Dendritic cell treated with granulocyte-macrophage colony-stimulating factor and Interleukin-4, amounts not matched to agents 40 ng/mL and 50 ng/mL, for 4 days (primary cell): ENCODE measurements at regions not wholly inside any gene's neighbourhood (a gene's known extent, or its start where the extent isn't known, plus 50 kb on each side); places are given as distances from the start of the nearest gene placed in this dataset.

Experiments used
- H3K27ac Mint-ChIP-seq: one replicate; pipeline ENCODE4 v1.8.0; 2022; ENCODE audit warnings: mild to moderate bottlenecking, mixed read lengths
- H3K27me3 Mint-ChIP-seq: one replicate; pipeline ENCODE4 v1.8.0; 2022; ENCODE audit warnings: mild to moderate bottlenecking, mixed read lengths
- H3K36me3 Mint-ChIP-seq: one replicate; pipeline ENCODE4 v1.8.0; 2022; ENCODE audit warnings: low read depth, mixed read lengths
- H3K4me1 Mint-ChIP-seq: one replicate; pipeline ENCODE4 v1.8.0; 2022; ENCODE audit warnings: low read depth, mixed read lengths
- H3K4me3 Mint-ChIP-seq: one replicate; pipeline ENCODE4 v1.8.0; 2022; ENCODE audit warnings: mild to moderate bottlenecking, moderate library complexity, mixed read lengths
- H3K9me3 Mint-ChIP-seq: one replicate; pipeline ENCODE4 v1.8.0; 2022; ENCODE audit warnings: mixed read lengths
- intact Hi-C: fragments of 100-400 bp; cut with micrococcal nuclease; formaldehyde crosslinking; loops from one replicate; pipeline ENCODE4 v1.15.0; 2022

DNA sequence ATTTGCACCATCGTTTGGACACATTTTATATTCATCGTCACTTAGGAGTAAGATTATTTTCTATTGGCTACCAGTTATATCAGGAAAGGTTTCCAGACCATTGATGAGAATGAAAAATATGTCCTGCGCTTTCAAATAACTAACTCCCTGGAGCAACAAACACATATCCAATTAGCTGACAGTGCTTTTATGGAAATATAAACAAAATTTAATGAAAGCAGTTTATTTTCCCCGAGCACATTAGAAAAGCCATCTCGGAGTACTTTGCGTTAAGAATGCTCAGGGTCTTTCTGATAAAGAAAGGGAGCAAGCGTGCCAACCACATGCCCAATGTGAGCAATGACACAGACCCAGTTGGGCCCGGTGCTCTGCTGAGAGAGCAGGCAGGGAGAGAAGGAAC is 85.1 kb upstream of the ZPBP start:
- Mint-ChIP-seq H3K27ac (no peak overlapping the region), H3K9me3 (no peaks in the 10 kb centered on the region), H3K4me3 (no peak overlapping the region), H3K4me1 (peaks cover 41% of the 10 kb centered on the region), H3K27me3 (peaks cover 2% of the 10 kb centered on the region), H3K36me3 (no peaks in the 10 kb centered on the region)
- intact Hi-C loops: no loop called here

DNA sequence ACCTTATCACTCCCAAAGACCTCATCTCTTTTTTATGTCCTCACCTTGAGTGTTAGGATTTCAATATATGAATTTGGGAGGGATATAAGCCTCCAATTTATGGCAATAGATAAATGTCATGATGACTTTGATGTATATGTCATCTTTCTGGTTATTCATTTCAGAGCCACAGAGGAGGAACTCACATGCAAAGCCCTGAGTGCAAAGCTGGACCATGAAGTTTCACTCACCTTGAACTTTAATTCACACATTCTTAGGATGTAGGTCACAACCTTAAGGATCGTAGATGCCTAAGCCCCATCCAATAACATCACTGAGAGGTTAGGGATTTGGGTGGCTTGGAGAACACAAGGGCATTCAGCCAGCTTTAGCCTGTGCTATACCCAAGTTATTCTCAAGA is 81.9 kb upstream of the ZPBP start:
- Mint-ChIP-seq H3K4me3 (no peak overlapping the region), H3K27ac (no peak overlapping the region), H3K9me3 (no peaks in the 10 kb centered on the region), H3K4me1 (peaks cover 12% of the 10 kb centered on the region), H3K36me3 (no peaks in the 10 kb centered on the region), H3K27me3 (peaks cover 8% of the 10 kb centered on the region)
- intact Hi-C loops: no loop called here

DNA sequence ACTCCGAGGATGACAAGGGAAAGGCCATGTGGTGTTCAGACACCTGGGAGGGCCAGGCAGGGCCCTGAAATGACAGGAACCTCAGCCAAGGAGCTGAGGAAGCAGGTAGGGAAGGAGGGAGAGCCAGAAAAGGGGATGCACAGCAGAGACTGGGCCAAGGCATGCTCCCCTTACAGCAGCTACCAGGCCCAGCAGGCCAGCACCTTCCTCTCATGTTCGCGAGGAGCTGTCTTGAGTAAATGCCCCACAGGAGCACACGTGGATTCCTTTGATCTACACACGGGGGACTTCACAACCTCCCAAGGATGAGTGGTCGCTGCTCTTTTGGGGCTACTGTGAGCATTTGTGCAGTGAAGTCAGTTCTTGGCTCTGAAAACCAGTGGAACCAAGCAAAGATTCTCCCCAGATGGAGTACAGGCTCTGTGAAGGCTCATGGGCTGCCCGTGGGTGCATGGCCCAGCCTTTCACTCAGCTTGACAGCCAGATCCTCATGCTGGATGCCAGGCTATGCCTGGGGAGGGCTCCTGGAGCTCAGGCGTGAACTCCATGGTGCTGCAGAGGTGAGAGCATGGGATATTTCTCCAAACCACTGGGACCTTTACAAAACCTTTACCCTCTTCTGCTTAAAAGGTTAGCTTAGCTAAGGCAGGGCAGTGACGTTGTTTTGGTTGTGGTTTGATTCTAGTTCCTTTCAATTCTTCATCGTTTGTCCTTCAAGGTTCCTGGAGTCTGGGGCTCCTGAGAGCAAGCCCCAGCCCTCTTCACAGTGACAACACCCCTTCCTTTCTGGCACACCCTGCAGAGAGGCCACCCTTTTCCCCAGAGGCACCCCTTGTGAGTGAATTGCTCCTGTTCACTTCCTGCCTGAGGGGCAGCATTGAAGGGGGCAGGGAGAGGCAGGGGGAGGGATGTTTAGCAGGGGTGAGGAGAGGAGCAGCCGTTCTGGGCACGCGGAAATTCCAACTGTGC is 74.2 kb upstream of the ZPBP start:
- H3K27me3 Mint-ChIP-seq: peaks cover 3% of the 10 kb centered on the region
- peaks cover 19% of the 10 kb centered on the region for H3K4me1 Mint-ChIP-seq
- H3K27ac Mint-ChIP-seq: peak overlapping the region; percentile 27
- H3K36me3 Mint-ChIP-seq: no peaks in the 10 kb centered on the region
- H3K9me3 Mint-ChIP-seq: no peaks in the 10 kb centered on the region
- H3K4me3 Mint-ChIP-seq: no peak overlapping the region
- intact Hi-C loops: no loop called here

DNA sequence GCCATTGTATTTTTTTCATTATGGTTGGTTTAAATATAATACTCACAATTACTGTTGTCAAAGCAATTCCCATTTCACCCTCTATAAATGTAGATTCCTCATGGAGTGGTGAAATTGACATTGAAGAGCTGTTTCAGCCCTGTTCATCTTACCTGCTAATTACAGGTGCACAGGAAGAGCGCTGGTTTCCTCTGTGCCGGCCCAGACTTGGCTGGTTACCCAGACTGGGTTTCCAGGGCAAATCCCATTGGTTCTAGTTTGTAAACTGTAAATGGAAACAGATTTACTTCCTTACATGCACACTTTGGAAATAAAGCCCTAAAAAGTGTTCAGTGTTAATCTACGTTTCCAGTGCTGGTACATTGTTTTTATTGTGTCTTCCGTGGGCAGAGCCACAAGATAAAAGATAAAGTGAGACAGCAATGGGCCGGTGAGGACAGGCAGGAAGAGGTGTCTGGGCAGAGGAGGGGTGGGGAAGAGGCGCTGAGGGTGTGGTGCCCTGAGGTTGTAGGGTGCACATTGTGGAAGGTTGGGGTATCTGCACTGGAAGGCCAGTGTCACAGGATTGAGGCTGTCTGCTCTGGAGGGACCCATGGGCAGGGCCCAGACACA is 71.6 kb upstream of the ZPBP start:
- Mint-ChIP-seq H3K27me3 (peaks cover 1% of the 10 kb centered on the region), H3K27ac (no peak overlapping the region), H3K36me3 (no peaks in the 10 kb centered on the region), H3K9me3 (no peaks in the 10 kb centered on the region), H3K4me1 (peaks cover 30% of the 10 kb centered on the region), H3K4me3 (no peak overlapping the region)
- intact Hi-C loops: no loop called here

DNA sequence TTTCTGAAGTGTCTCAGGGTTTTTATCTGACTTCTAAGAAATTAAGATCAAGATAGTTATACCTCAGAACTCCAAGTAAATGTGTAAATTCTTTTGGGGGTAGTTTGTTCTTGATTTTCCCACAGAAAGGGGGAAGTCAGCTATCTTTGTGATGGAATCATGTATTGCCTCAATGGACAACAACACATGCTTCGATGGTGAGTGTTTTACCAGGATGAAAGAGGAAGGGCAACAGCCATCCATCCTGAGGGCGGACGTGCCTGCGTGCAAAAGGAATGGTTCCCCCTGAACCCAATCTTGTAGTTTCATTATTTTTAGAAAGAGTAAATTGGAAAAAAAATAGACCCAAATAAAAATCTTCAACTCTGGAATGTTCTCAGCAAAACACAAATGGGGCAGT is 67.2 kb upstream of the ZPBP start:
- peaks cover 2% of the 10 kb centered on the region for H3K27me3 Mint-ChIP-seq
- peaks cover 36% of the 10 kb centered on the region for H3K4me1 Mint-ChIP-seq
- H3K36me3 Mint-ChIP-seq: no peaks in the 10 kb centered on the region
- intact Hi-C loops: no loop called here
- H3K9me3 Mint-ChIP-seq: no peaks in the 10 kb centered on the region
- no peak overlapping the region for H3K4me3 Mint-ChIP-seq
- H3K27ac Mint-ChIP-seq: no peak overlapping the region

DNA sequence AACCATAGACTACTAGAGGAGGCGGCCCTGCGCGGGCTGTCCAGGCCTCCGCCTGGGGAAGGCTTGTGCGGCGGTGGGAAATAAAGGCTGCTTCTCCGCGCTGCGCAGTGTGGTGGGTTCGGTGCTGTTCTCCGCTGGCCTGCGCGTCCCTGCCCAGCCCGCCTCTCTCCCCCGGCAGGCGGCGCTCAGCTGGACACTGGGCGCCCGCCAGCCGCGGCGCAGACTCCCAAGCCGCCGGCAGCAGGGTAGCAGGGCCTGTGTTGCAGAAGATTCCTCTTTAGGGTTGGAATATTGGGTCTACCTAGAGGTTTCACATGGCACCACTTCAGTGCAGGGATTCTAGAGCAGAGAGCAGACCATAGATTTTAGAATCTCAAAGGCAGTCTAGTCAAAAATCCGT is 66.1 kb upstream of the ZPBP start:
- intact Hi-C loops: no loop called here
- peaks cover 30% of the 10 kb centered on the region for H3K4me1 Mint-ChIP-seq
- no peaks in the 10 kb centered on the region for H3K36me3 Mint-ChIP-seq
- H3K4me3 Mint-ChIP-seq: no peak overlapping the region
- no peak overlapping the region for H3K27ac Mint-ChIP-seq
- no peaks in the 10 kb centered on the region for H3K9me3 Mint-ChIP-seq
- H3K27me3 Mint-ChIP-seq: peaks cover 2% of the 10 kb centered on the region

DNA sequence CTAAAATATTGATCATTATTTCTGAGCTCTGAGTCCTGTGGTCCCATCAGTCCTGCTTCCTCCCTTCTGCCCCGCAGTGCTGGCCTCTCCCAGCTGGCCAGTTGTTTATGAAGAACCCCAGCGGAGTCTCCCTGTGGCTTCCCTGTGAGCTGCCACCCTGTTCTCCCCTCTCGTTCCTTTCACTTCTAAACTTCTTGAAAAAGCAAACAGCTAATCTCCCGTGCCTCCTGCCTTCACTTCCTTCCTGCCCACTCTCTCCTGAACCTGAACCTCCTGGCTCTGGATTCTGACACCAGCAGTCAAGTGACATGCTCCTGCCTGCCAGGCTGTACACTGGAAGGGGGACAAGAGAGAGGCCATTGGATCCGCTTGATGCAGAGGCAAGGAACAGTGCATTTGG is 63.7 kb upstream of the ZPBP start:
- no peaks in the 10 kb centered on the region for H3K9me3 Mint-ChIP-seq

DNA sequence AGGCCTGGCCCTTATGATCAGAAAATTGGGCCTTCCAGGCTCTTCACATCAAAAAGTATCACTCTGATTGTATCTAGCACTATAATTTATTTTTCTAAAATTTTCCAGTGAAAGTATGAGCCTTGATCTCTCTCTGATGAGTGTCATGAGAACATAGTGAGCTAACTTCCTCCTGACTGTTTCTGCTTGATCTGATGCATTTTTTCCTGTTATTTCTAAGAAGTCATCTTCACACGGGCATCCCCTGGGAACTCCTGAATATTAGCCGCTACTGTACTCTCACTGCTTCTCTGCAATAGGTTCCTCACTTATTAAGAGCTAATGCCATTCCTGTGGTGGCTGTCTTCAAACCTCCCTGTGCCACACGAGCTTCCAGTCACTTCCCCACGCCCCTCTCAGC is 63.1 kb upstream of the ZPBP start:
- peak overlapping the region; percentile 71 for H3K27ac Mint-ChIP-seq

More for the DNA sequence above, 63.7 kb upstream of the ZPBP start:
- Mint-ChIP-seq H3K36me3 (no peaks in the 10 kb centered on the region), H3K4me3 (peak overlapping the region; percentile 13), H3K27ac (peak overlapping the region; percentile 71), H3K4me1 (peaks cover 30% of the 10 kb centered on the region), H3K27me3 (peaks cover 2% of the 10 kb centered on the region)
- intact Hi-C loops: no loop called here

DNA sequence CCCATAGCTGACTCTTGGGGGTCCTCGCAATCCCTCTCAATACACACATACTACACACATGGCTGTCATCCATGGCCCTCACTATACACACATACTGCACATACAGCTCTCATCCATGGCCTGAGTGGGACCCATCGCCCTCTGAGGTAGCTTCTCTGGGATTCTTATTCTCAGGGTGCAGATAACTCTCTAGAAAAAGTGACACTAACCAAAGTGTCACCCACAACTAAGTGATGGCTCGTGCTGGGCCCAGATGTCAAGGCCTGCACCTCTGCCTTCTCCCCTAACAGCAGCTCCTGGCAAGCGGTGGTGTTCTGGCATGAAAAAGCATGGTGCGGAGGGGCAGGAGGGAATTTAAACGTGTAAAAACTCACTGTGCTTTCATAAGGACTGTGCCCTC is 62.7 kb upstream of the ZPBP start:
- Mint-ChIP-seq H3K27ac (no peak overlapping the region), H3K4me1 (peaks cover 32% of the 10 kb centered on the region), H3K9me3 (no peaks in the 10 kb centered on the region), H3K4me3 (no peak overlapping the region), H3K27me3 (peaks cover 2% of the 10 kb centered on the region), H3K36me3 (no peaks in the 10 kb centered on the region)
- intact Hi-C loops: no loop called here

More for the DNA sequence above, 63.1 kb upstream of the ZPBP start:
- peaks cover 2% of the 10 kb centered on the region for H3K27me3 Mint-ChIP-seq
- no peak overlapping the region for H3K4me3 Mint-ChIP-seq
- no peaks in the 10 kb centered on the region for H3K9me3 Mint-ChIP-seq
- intact Hi-C loops: no loop called here
- H3K4me1 Mint-ChIP-seq: peaks cover 34% of the 10 kb centered on the region
- no peaks in the 10 kb centered on the region for H3K36me3 Mint-ChIP-seq

DNA sequence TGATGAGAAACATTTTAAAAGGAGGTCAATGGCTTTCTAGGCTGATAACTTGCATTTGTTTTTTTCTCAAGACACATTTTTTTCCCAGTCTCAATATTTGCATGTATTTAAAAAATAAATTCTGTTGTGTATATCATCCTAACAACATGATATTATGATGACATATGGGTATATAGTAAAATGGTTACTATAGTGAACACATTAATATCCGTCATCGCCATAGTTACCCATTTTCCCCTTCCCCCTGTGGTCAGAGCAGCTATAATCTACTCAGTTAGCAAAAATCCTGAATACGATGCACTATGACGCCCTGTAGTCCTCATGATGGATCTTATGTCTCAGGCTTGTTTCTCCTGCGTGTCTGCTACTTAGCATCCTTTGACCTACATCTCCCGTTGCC is 60.9 kb upstream of the ZPBP start:
- H3K27me3 Mint-ChIP-seq: peaks cover 2% of the 10 kb centered on the region
- H3K4me1 Mint-ChIP-seq: peaks cover 24% of the 10 kb centered on the region
- H3K36me3 Mint-ChIP-seq: no peaks in the 10 kb centered on the region
- H3K27ac Mint-ChIP-seq: no peak overlapping the region
- intact Hi-C loops: no loop called here
- H3K9me3 Mint-ChIP-seq: no peaks in the 10 kb centered on the region
- no peak overlapping the region for H3K4me3 Mint-ChIP-seq

DNA sequence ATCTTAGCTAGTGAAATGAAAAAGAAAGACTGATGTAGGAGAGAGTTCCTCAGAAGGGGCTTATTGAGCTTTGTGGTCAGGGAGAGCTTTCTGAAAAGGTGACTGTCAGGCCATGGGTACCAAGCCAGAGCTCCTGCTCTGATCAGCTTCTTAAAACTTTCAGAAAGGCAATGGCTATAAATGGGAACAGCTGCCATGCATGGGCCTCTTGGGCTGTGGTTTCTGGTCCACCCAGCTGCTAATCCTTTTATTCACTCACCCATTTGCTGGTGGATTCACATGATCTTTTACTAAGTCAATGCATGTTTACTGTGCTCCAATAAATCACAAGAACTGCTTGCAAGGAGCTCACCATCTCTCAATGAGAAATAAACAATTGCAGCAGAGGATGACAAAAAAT is 60.1 kb upstream of the ZPBP start:
- Mint-ChIP-seq H3K4me3 (no peak overlapping the region), H3K9me3 (no peaks in the 10 kb centered on the region), H3K36me3 (no peaks in the 10 kb centered on the region), H3K27me3 (peaks cover 2% of the 10 kb centered on the region), H3K27ac (no peak overlapping the region), H3K4me1 (peaks cover 24% of the 10 kb centered on the region)
- intact Hi-C loops: no loop called here

DNA sequence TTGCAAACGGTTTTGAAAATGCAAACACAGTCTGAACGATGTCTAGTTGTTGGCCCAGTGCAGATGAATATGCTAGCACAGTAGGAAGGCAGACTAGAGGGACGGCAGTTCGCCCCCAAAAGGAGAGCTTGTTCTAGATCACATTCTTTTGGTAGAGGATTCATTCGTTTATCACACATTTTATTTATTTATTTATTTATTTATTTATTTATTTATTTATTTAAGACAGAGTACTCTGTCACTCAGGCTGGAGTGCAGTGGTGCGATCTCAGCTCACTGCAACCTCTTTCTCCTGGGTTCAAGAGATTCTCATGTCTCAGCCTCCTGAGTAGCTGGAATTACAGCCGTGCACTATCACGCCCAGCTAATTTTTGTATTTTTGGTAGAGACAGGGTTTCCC is 59.4 kb upstream of the ZPBP start:
- no peaks in the 10 kb centered on the region for H3K36me3 Mint-ChIP-seq
- intact Hi-C loops: no loop called here
- peaks cover 24% of the 10 kb centered on the region for H3K4me1 Mint-ChIP-seq
- no peak overlapping the region for H3K4me3 Mint-ChIP-seq
- peaks cover 2% of the 10 kb centered on the region for H3K27me3 Mint-ChIP-seq
- H3K27ac Mint-ChIP-seq: no peak overlapping the region
- H3K9me3 Mint-ChIP-seq: no peaks in the 10 kb centered on the region

DNA sequence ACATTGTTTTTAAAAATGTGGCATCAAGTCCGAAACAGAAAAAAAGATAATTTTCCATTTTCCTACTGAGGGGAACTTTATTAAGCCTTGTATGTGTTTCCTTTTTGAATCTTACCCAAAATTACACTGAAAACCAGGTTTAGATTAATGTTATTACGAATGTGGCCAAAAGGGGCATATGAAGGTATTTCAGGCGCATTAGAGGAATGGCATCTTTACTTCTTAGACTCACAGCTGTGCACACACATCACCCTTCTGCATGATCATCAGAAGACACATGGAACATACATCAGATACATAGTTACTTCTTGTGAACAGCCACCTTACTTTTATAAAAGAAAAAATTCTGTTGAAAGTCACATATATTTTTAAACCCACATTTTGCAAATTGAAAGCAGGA is 58.6 kb upstream of the ZPBP start:
- peaks cover 18% of the 10 kb centered on the region for H3K4me1 Mint-ChIP-seq
- no peaks in the 10 kb centered on the region for H3K9me3 Mint-ChIP-seq
- H3K27me3 Mint-ChIP-seq: peaks cover 2% of the 10 kb centered on the region
- H3K27ac Mint-ChIP-seq: no peak overlapping the region
- no peaks in the 10 kb centered on the region for H3K36me3 Mint-ChIP-seq
- no peak overlapping the region for H3K4me3 Mint-ChIP-seq
- intact Hi-C loops: no loop called here

DNA sequence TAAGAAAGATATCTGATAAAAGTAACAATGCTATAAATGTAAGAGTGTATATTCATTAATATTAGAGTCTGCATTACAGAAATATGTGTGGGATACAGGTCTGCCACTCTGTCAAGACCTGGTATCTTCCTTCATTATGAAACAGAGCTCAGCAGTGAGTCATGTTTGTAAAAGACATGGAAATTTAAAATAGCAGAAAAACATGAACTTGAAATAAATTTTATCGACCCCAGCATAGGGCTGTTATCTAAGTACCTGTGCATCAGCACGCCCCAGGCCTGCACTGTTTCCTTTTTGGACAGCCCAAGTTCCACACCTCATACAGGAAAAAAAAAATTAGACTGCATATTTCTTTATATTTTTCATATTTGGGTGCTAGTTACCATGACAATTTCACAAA is 58.0 kb upstream of the ZPBP start:
- Mint-ChIP-seq H3K9me3 (no peaks in the 10 kb centered on the region), H3K36me3 (no peaks in the 10 kb centered on the region), H3K4me3 (no peak overlapping the region), H3K4me1 (peaks cover 14% of the 10 kb centered on the region), H3K27me3 (no peaks in the 10 kb centered on the region), H3K27ac (no peak overlapping the region)
- intact Hi-C loops: no loop called here
